GM19023 (cell line): ENCODE measurements at regions not wholly inside any gene's neighbourhood (a gene's known extent, or its start where the extent isn't known, plus 50 kb on each side); places are given as distances from the start of the nearest gene placed in this dataset.
"Not testable (repeated sequence)": the region's sequence is repeated elsewhere in the genome, so short reads cannot be mapped to it uniquely, and the experiment has no call there.

Source experiments
- ATAC-seq: cut with Tn5 transposase; IDR thresholded peaks from one replicate; pipeline ENCODE4 v1.9.1; 2021; ENCODE audit warnings: mild to moderate bottlenecking, moderate library complexity; ENCODE audit not compliant: unreplicated experiment

GRCh38 chr3:25895031-25895430 lies 105.1 kb downstream of the OXSM start:
- ATAC-seq: no peak

GRCh38 chr3:25895443-25895842 lies 105.6 kb downstream of the OXSM start:
- ATAC-seq: no peak

GRCh38 chr3:25897019-25897418 lies 107.1 kb downstream of the OXSM start:
- peak; percentile 69 for ATAC-seq

- no peak for ATAC-seq
Observed at GRCh38 chr3:25899352-25900101, 109.6 kb downstream of the OXSM start.

- ATAC-seq: no peak
Observed at GRCh38 chr3:25900161-25900560, 110.3 kb downstream of the OXSM start.

GRCh38 chr3:25901796-25902195 lies 111.9 kb downstream of the OXSM start:
- ATAC-seq: no peak

GRCh38 chr3:25902586-25902985 lies 112.7 kb downstream of the OXSM start:
- no peak for ATAC-seq

- no peak for ATAC-seq
Observed at GRCh38 chr3:25903371-25904129, 113.7 kb downstream of the OXSM start.

GRCh38 chr3:25904206-25904605 lies 114.3 kb downstream of the OXSM start:
- ATAC-seq: no peak

GRCh38 chr3:25906132-25906906 lies 116.4 kb downstream of the OXSM start:
- no peak for ATAC-seq

- ATAC-seq: no peak
Observed at GRCh38 chr3:25907081-25907480, 117.2 kb downstream of the OXSM start.

GRCh38 chr3:25910105-25910504 lies 120.2 kb downstream of the OXSM start:
- ATAC-seq: no peak

GRCh38 chr3:25910997-25911396 lies 121.1 kb downstream of the OXSM start:
- ATAC-seq: no peak

GRCh38 chr3:25911525-25912295 lies 121.8 kb downstream of the OXSM start:
- ATAC-seq: no peak

GRCh38 chr3:25913179-25913578 lies 123.3 kb downstream of the OXSM start:
- no peak for ATAC-seq

- ATAC-seq: no peak
Observed at GRCh38 chr3:25915673-25916072, 125.8 kb downstream of the OXSM start.

GRCh38 chr3:25916321-25916720 lies 126.4 kb downstream of the OXSM start:
- no peak for ATAC-seq

GRCh38 chr3:25931967-25932366 lies 142.1 kb downstream of the OXSM start:
- ATAC-seq: not testable (repeated sequence)

GRCh38 chr3:25938566-25939325 lies 148.9 kb downstream of the OXSM start:
- no peak for ATAC-seq

GRCh38 chr3:25940935-25941334 lies 151.0 kb downstream of the OXSM start:
- no peak for ATAC-seq
